GM21447 (cell line): ENCODE measurements at regions not wholly inside any gene's neighbourhood (a gene's known extent, or its start where the extent isn't known, plus 50 kb on each side); places are given as distances from the start of the nearest gene placed in this dataset.
"Not testable (repeated sequence)": the region's sequence is repeated elsewhere in the genome, so short reads cannot be mapped to it uniquely, and the experiment has no call there.

Source experiments
- ATAC-seq: cut with Tn5 transposase; IDR thresholded peaks from one replicate; pipeline ENCODE4 v1.9.1; 2021; ENCODE audit not compliant: unreplicated experiment

GRCh38 chr10:121262774-121263430 is 335.3 kb downstream of the FGFR2 start:
- no peak for ATAC-seq

- no peak for ATAC-seq
Measured at GRCh38 chr10:121263431-121263783, 334.8 kb downstream of the FGFR2 start.

- no peak for ATAC-seq
Measured at GRCh38 chr10:121265360-121266123, 332.7 kb downstream of the FGFR2 start.

GRCh38 chr10:121266370-121266769 is 331.9 kb downstream of the FGFR2 start:
- ATAC-seq, result no peak

GRCh38 chr10:121267236-121268003 is 330.8 kb downstream of the FGFR2 start:
- ATAC-seq, result no peak

GRCh38 chr10:121268363-121268762 is 329.9 kb downstream of the FGFR2 start:
- ATAC-seq, result no peak

GRCh38 chr10:121268863-121269432 is 329.3 kb downstream of the FGFR2 start:
- ATAC-seq, result no peak

GRCh38 chr10:121270906-121271305 is 327.3 kb downstream of the FGFR2 start:
- no peak for ATAC-seq

- no peak for ATAC-seq
Measured at GRCh38 chr10:121276046-121276445, 322.2 kb downstream of the FGFR2 start.

GRCh38 chr10:121276822-121277221 is 321.4 kb downstream of the FGFR2 start:
- ATAC-seq, result no peak

- not testable (repeated sequence) for ATAC-seq
Measured at GRCh38 chr10:121278386-121278785, 319.9 kb downstream of the FGFR2 start.

GRCh38 chr10:121281576-121281975 is 316.7 kb downstream of the FGFR2 start:
- no peak for ATAC-seq

- ATAC-seq, result no peak
Measured at GRCh38 chr10:121282264-121282663, 316.0 kb downstream of the FGFR2 start.

- no peak for ATAC-seq
Measured at GRCh38 chr10:121282797-121283515, 315.3 kb downstream of the FGFR2 start.

- ATAC-seq, result no peak
Measured at GRCh38 chr10:121284936-121285335, 313.3 kb downstream of the FGFR2 start.

GRCh38 chr10:121285406-121286196 is 312.6 kb downstream of the FGFR2 start:
- no peak for ATAC-seq

GRCh38 chr10:121288011-121288410 is 310.2 kb downstream of the FGFR2 start:
- ATAC-seq, result no peak

GRCh38 chr10:121288864-121289661 is 309.2 kb downstream of the FGFR2 start:
- ATAC-seq, result no peak

GRCh38 chr10:121289800-121290199 is 308.4 kb downstream of the FGFR2 start:
- ATAC-seq, result no peak
